Suppressor macrophage (primary cell): ENCODE measurements at regions not wholly inside any gene's neighbourhood (a gene's known extent, or its start where the extent isn't known, plus 50 kb on each side); places are given as distances from the start of the nearest gene placed in this dataset.

Experiments
- DNase-seq, 4 experiments: peaks; one replicate each; pipeline ENCODE4 v3.0.0-alpha.2; 2020 to 2022

GRCh38 chr14:22412926-22413411 is 176.1 kb downstream of the DAD1 start:
- no peak for DNase-seq

GRCh38 chr14:22411398-22412055 is 177.5 kb downstream of the DAD1 start:
- no peak for DNase-seq

- no peak for DNase-seq
Observed at GRCh38 chr14:22410497-22410896, 178.5 kb downstream of the DAD1 start.

- DNase-seq = no peak
Observed at GRCh38 chr14:22409006-22409405, 180.0 kb downstream of the DAD1 start.

GRCh38 chr14:22408547-22408946 is 180.5 kb downstream of the DAD1 start:
- no peak for DNase-seq

GRCh38 chr14:22407033-22407432 is 182.0 kb downstream of the DAD1 start:
- peak; percentile 36 to 76 (median 59) for DNase-seq

- no peak for DNase-seq
Observed at GRCh38 chr14:22405201-22405600, 183.8 kb downstream of the DAD1 start.

- no peak for DNase-seq
Observed at GRCh38 chr14:22403296-22403695, 185.7 kb downstream of the DAD1 start.

- DNase-seq = no peak
Observed at GRCh38 chr14:22400655-22401259, 188.3 kb downstream of the DAD1 start.

- DNase-seq = no peak
Observed at GRCh38 chr14:22399776-22400175, 189.2 kb downstream of the DAD1 start.

GRCh38 chr14:22397221-22397737 is 191.7 kb downstream of the DAD1 start:
- no peak for DNase-seq

- no peak for DNase-seq
Observed at GRCh38 chr14:22395803-22396202, 193.2 kb downstream of the DAD1 start.

GRCh38 chr14:22394616-22395015 is 194.4 kb downstream of the DAD1 start:
- no peak for DNase-seq

- DNase-seq = no peak
Observed at GRCh38 chr14:22393796-22394195, 195.2 kb downstream of the DAD1 start.

- peak; percentile 70 to 79 (median 78) for DNase-seq
Observed at GRCh38 chr14:22391908-22392565, 197.0 kb downstream of the DAD1 start.

- no peak for DNase-seq
Observed at GRCh38 chr14:22390824-22391461, 198.1 kb downstream of the DAD1 start.

GRCh38 chr14:22390195-22390594 is 198.8 kb downstream of the DAD1 start:
- DNase-seq = no peak

- no peak for DNase-seq
Observed at GRCh38 chr14:22388669-22389595, 200.1 kb downstream of the DAD1 start.

GRCh38 chr14:22387776-22388241 is 201.2 kb downstream of the DAD1 start:
- DNase-seq = no peak

- peak; percentile 75 to 86 (median 81) for DNase-seq
Observed at GRCh38 chr14:22386924-22387775, 201.9 kb downstream of the DAD1 start.
